HFFc6 (cell line): ENCODE measurements at regions not wholly inside any gene's neighbourhood (a gene's known extent, or its start where the extent isn't known, plus 50 kb on each side); places are given as distances from the start of the nearest gene placed in this dataset.
"Not testable (repeated sequence)": the region's sequence is repeated elsewhere in the genome, so short reads cannot be mapped to it uniquely, and the experiment has no call there.

Experiments used
- DNase-seq: peaks from one replicate; pipeline ENCODE4 v3.0.0-alpha.2; 2018
- H3K27ac Mint-ChIP-seq: 2 replicates; pipeline ENCODE4 v1.8.0; 2020; ENCODE audit warnings: mild to moderate bottlenecking, mixed read lengths
- H3K27me3 Mint-ChIP-seq: 2 replicates; pipeline ENCODE4 v1.8.0; 2021; ENCODE audit warnings: mild to moderate bottlenecking, moderate library complexity, mixed read lengths; ENCODE audit not compliant: insufficient read depth
- H3K36me3 Mint-ChIP-seq: 2 replicates; pipeline ENCODE4 v1.8.0; 2021; ENCODE audit warnings: low read depth, mixed read lengths
- H3K4me1 Mint-ChIP-seq: 2 replicates; pipeline ENCODE4 v1.8.0; 2020; ENCODE audit warnings: low read depth, mixed read lengths
- H3K4me3 Mint-ChIP-seq: 2 replicates; pipeline ENCODE4 v1.8.0; 2020; ENCODE audit warnings: mild to moderate bottlenecking, moderate library complexity, mixed read lengths
- H3K9me3 Mint-ChIP-seq: 2 replicates; pipeline ENCODE4 v1.8.0; 2020; ENCODE audit warnings: mild to moderate bottlenecking, mixed read lengths
- CTCF ChIP-seq: fragments of 200-600 bp; sonication (generic); IDR thresholded peaks from 2 replicates; pipeline ENCODE4 v1.5.0; 2021; ENCODE audit warnings: antibody characterized with exemption, mild to moderate bottlenecking

- Mint-ChIP-seq H3K27me3 (no peaks in the 10 kb centered on the region), H3K4me1 (no peaks in the 10 kb centered on the region), H3K27ac (no peak overlapping the region), H3K9me3 (peaks cover 48% of the 10 kb centered on the region), H3K4me3 (no peak overlapping the region), H3K36me3 (no peaks in the 10 kb centered on the region; the same call in 1 of the 2 replicates)
- no peak for TF ChIP-seq CTCF
- DNase-seq, result no peak
Observed at GRCh38 chr2:16381511-16381910, 284.1 kb downstream of the CYRIA start.

GRCh38 chr2:16379901-16380300, 285.7 kb downstream of the CYRIA start:
- peaks cover 54% of the 10 kb centered on the region for H3K9me3 Mint-ChIP-seq
- H3K36me3 Mint-ChIP-seq, H3K4me3 Mint-ChIP-seq: not testable (repeated sequence)

GRCh38 chr2:16379061-16379460, 286.6 kb downstream of the CYRIA start:
- not testable (repeated sequence) for H3K27me3 Mint-ChIP-seq, H3K27ac Mint-ChIP-seq, H3K4me1 Mint-ChIP-seq, H3K36me3 Mint-ChIP-seq, DNase-seq, H3K4me3 Mint-ChIP-seq
- peaks cover 50% of the 10 kb centered on the region for H3K9me3 Mint-ChIP-seq

More at GRCh38 chr2:16379901-16380300, 285.7 kb downstream of the CYRIA start:
- not testable (repeated sequence) for DNase-seq, H3K4me1 Mint-ChIP-seq, H3K27me3 Mint-ChIP-seq, H3K27ac Mint-ChIP-seq

GRCh38 chr2:16378031-16378430, 287.6 kb downstream of the CYRIA start:
- DNase-seq, result no peak
- Mint-ChIP-seq H3K27ac (no peak overlapping the region), H3K4me1 (no peaks in the 10 kb centered on the region), H3K27me3 (no peaks in the 10 kb centered on the region), H3K9me3 (peaks cover 50% of the 10 kb centered on the region), H3K36me3 (no peaks in the 10 kb centered on the region; the same call in 1 of the 2 replicates), H3K4me3 (no peak overlapping the region)
- TF ChIP-seq CTCF, result no peak

- no peaks in the 10 kb centered on the region for H3K27me3 Mint-ChIP-seq
- no peaks in the 10 kb centered on the region for H3K4me1 Mint-ChIP-seq
- TF ChIP-seq CTCF, result no peak
- no peak overlapping the region for H3K27ac Mint-ChIP-seq
- H3K4me3 Mint-ChIP-seq, result no peak overlapping the region
- peaks cover 42% of the 10 kb centered on the region for H3K9me3 Mint-ChIP-seq
- no peak for DNase-seq
- H3K36me3 Mint-ChIP-seq, result no peaks in the 10 kb centered on the region; the same call in 1 of the 2 replicates
Observed at GRCh38 chr2:16375981-16376380, 289.7 kb downstream of the CYRIA start.

- Mint-ChIP-seq H3K36me3 (no peaks in the 10 kb centered on the region; the same call in 1 of the 2 replicates), H3K9me3 (peaks cover 44% of the 10 kb centered on the region), H3K4me1 (no peaks in the 10 kb centered on the region), H3K27me3 (no peaks in the 10 kb centered on the region), H3K4me3 (no peak overlapping the region), H3K27ac (no peak overlapping the region)
- no peak for TF ChIP-seq CTCF
- no peak for DNase-seq
Observed at GRCh38 chr2:16375351-16375750, 290.3 kb downstream of the CYRIA start.

- H3K36me3 Mint-ChIP-seq, result no peaks in the 10 kb centered on the region; the same call in 1 of the 2 replicates
- no peak for DNase-seq
- TF ChIP-seq CTCF, result no peak
- H3K4me3 Mint-ChIP-seq, result no peak overlapping the region
- no peak overlapping the region for H3K27ac Mint-ChIP-seq
- no peaks in the 10 kb centered on the region for H3K27me3 Mint-ChIP-seq
- peaks cover 44% of the 10 kb centered on the region for H3K9me3 Mint-ChIP-seq
- H3K4me1 Mint-ChIP-seq, result no peaks in the 10 kb centered on the region
Observed at GRCh38 chr2:16374671-16375070, 291.0 kb downstream of the CYRIA start.
